Mammary epithelial cell (primary cell): ENCODE measurements at regions not wholly inside any gene's neighbourhood (a gene's known extent, or its start where the extent isn't known, plus 50 kb on each side); places are given as distances from the start of the nearest gene placed in this dataset.

Source experiments
- CTCF ChIP-seq, 2 donors: IDR thresholded peaks in 1 of 2; conservative IDR thresholded peaks in 1 of 2; 2 replicates each; pipeline ENCODE4 v1.5.1; 2011 to 2012; ENCODE audit warnings: inconsistent platforms in 2 of 2, low read length in 2 of 2, mild to moderate bottlenecking in 2 of 2, control low read depth in 1 of 2, low read depth in 1 of 2; ENCODE audit not compliant: insufficient read depth in 1 of 2; ENCODE audit errors: extremely low read depth in 1 of 2
- EZH2 ChIP-seq: IDR thresholded peaks from 2 replicates; pipeline ENCODE4 v1.6.1; 2012; ENCODE audit warnings: low read length, inconsistent platforms, borderline replicate concordance

DNA sequence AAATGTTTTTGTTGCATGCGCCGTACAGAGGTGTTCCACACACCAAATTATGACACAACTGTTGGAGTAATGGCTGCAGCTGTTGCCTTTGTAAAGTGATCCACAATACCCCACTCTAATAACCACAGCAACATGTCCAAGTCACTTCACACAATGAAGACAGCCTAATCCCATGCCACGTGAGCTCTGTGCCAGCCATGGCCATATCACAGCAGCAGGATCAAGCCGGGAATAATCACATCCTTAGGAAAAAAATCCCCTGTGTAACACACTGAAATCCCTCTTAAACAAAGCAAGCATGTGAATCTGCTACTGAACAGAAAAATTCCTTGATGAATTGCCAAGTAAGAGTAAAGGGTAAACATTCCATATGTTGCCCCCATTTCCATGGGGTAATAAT is 179.5 kb upstream of the PARD3B start:
- TF ChIP-seq CTCF (conservative IDR thresholded peaks at IDR 0.05 in 1 of 2, IDR thresholded peaks at IDR 0.05 in 1 of 2; ENCODE audit: extremely low read depth in 1 of 2, insufficient read depth in 1 of 2, low read depth in 1 of 2, low read length in 2 of 2) (no peak), EZH2 (no peak)
